ENCODE measurements at regions not wholly inside any gene's neighbourhood (a gene's known extent, or its start where the extent isn't known, plus 50 kb on each side); places are given as distances from the start of the nearest gene placed in this dataset.

DNA sequence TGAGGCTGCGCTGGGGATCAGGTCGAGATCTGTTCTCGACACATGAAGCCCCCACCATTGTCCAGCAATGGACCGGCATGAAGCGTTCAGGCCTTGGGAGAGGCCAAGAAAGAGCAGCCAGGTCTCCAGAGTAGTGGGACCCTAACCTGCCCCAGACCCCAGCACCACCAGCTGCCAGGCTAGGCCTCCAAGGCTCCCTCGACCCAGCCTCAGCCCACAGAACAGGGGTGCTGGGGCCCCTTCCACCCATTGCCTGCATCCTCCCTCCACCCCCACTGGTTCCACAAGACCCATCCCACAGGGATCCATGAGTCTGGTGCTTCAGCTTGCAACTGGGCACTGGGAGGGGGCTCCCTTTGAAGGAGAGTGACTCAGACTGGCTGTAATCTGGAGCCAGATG is 120.3 kb downstream of the TUBA3C start:
- TF ChIP-seq ESRRG (CRISPR knock-in tag; IDR thresholded peaks at IDR 0.05) = no peak
- TF ChIP-seq ZFP3 (CRISPR knock-in tag; IDR thresholded peaks at IDR 0.05) = no peak
- TF ChIP-seq RARB (CRISPR knock-in tag; IDR thresholded peaks at IDR 0.05) = no peak
- no peak for TF ChIP-seq ZFP30 (CRISPR knock-in tag; IDR thresholded peaks at IDR 0.05)
- no peak for TF ChIP-seq TCF4 (CRISPR knock-in tag; IDR thresholded peaks at IDR 0.05; ENCODE audit: borderline replicate concordance)
